ENCODE measurements at regions not wholly inside any gene's neighbourhood (a gene's known extent, or its start where the extent isn't known, plus 50 kb on each side); places are given as distances from the start of the nearest gene placed in this dataset.

DNA sequence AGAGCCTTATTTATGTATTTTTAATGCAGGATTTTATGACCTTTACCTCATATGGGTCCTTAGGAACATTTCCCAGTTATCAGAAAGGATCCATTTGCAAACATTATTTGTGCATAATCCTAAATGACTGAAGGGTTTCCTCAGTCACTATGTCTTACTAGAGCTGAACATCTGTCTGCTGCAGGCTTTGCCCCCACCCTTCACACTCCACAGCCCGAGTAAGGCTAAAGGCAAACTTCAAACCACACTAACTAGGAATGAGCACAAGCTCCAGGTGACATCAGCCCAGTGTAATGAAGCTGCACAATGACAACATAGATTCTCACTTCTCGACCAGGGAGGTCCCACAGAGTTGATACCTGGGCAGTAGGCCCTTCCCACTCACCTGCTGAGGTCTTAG, 491.3 kb upstream of the MKI67 start:
- no peak overlapping the region for H3K4me3 ChIP-seq (ENCODE audit: low read depth, low read length)
- no peak for DNase-seq (ENCODE audit: low read depth)
- TF ChIP-seq, protein P1, sequence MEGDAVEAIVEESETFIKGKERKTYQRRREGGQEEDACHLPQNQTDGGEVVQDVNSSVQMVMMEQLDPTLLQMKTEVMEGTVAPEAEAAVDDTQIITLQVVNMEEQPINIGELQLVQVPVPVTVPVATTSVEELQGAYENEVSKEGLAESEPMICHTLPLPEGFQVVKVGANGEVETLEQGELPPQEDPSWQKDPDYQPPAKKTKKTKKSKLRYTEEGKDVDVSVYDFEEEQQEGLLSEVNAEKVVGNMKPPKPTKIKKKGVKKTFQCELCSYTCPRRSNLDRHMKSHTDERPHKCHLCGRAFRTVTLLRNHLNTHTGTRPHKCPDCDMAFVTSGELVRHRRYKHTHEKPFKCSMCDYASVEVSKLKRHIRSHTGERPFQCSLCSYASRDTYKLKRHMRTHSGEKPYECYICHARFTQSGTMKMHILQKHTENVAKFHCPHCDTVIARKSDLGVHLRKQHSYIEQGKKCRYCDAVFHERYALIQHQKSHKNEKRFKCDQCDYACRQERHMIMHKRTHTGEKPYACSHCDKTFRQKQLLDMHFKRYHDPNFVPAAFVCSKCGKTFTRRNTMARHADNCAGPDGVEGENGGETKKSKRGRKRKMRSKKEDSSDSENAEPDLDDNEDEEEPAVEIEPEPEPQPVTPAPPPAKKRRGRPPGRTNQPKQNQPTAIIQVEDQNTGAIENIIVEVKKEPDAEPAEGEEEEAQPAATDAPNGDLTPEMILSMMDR (IDR thresholded peaks at IDR 0.05; ENCODE audit: insufficient read depth, low read depth, low read length, missing control alignments): no peak

DNA sequence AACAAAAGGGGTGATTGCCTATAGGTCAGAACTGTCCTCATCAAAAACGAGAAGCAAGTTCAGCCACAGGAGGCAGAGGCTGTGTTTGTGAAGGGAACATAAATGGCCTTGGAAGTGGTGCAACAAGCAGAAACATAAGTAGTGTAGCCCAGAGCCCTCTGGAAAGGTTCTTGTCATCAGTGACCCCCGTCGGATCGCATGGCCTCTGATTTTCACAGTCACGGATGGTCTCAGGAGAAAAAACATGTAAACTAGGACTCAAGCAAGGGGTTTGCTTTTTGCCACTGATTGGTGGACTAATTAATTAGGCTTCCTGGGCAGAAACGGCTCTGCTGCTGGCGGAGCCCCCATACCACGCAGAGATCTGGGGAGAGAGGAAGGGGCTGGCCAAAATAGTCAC, 496.5 kb upstream of the MKI67 start:
- TF ChIP-seq, protein P1 (IDR thresholded peaks at IDR 0.05; ENCODE audit: insufficient read depth, low read depth, low read length, missing control alignments): no peak

DNA sequence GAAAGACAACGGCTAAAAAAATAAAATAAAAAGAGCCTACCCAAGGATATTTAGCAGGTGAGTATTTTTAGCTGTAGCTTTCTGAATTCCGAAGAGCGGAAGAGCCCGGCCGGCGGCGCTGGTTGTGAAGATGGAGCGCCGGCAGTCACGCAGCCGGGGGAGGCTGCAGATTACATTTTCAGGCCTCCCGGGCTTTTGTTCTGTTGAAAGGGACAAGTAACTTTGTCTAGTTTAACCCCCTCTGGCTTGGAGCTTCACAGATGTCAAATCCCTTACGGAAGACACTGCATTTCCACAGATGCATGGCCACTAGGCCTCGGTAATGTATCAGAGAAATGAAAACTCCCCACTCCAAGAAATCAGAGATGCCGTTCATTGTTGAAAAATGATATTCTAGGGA, 497.6 kb upstream of the MKI67 start:
- DNase-seq (ENCODE audit: low read depth): no peak
- no peak overlapping the region for H3K4me3 ChIP-seq (ENCODE audit: low read depth, low read length)
- TF ChIP-seq, protein P1 (IDR thresholded peaks at IDR 0.05; ENCODE audit: insufficient read depth, low read depth, low read length, missing control alignments): no peak

More for the DNA sequence above, 496.5 kb upstream of the MKI67 start:
- DNase-seq (ENCODE audit: low read depth): no peak
- H3K4me3 ChIP-seq (ENCODE audit: low read depth, low read length): no peak overlapping the region

DNA sequence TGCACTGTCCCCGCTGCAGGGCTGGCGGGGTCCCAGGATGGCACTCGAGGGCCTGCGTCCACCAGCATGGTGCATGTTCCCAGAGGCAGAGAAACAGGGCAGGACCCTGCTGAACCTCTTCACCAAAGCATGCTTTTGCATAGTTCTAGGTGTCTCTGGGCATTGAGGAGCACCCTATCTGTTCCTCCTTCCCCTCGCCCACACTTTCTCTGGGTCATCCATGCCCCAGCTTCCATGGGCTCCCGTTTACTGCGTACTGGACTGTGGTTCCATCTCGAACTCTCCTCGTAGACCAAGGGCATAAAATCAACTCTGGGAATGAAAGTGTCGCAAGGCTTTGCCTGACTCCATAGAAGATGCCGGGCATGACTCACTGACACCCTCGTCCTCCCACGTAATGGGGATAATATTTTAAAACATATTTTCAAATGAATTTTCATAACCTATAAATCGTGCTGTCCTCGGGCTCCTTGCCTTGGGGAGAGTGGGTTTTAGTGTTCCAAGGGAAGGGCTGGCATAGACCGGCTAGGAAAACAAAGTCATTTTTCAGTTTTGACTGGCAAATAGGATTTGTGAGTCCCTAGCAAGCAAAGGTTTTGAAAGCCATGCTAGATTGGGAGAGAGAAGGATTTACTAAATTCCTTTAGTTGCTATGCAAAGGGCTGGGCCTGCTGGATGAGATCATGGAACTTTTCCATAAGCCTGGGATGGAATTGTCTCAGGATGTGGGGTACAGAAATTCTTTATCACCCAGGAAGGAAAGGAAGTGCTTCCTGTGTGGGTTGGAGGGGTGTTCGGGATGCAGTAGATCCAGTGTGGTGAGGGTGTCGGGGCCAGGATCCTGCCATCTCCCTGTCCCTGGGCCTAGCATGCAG, 498.7 kb upstream of the MKI67 start:
- DNase-seq (ENCODE audit: low read depth): no peak
- TF ChIP-seq, protein P1 (IDR thresholded peaks at IDR 0.05; ENCODE audit: insufficient read depth, low read depth, low read length, missing control alignments): no peak
- no peak overlapping the region for H3K4me3 ChIP-seq (ENCODE audit: low read depth, low read length)

DNA sequence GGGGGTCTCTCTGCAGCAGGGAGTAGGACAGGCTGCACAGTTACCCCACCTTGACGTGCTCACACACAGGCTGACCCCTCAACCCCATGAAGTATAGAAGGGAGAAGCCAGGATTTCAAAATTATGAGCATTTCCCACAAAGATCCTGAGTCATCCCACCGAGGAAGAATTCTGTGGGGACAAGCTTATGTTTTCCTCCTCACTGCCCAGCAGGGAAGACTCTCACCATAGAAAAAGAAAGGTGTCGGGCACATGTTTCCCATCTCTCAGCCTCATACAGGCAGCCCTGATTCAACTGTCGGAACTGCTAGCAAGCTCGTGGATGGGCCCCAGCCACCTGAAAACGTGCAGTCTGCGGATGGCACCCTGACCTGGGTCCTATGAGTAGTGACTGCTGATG, 499.7 kb upstream of the MKI67 start:
- H3K4me3 ChIP-seq (ENCODE audit: low read depth, low read length): no peak overlapping the region
- no peak for DNase-seq (ENCODE audit: low read depth)
- TF ChIP-seq, protein P1 (IDR thresholded peaks at IDR 0.05; ENCODE audit: insufficient read depth, low read depth, low read length, missing control alignments): no peak

DNA sequence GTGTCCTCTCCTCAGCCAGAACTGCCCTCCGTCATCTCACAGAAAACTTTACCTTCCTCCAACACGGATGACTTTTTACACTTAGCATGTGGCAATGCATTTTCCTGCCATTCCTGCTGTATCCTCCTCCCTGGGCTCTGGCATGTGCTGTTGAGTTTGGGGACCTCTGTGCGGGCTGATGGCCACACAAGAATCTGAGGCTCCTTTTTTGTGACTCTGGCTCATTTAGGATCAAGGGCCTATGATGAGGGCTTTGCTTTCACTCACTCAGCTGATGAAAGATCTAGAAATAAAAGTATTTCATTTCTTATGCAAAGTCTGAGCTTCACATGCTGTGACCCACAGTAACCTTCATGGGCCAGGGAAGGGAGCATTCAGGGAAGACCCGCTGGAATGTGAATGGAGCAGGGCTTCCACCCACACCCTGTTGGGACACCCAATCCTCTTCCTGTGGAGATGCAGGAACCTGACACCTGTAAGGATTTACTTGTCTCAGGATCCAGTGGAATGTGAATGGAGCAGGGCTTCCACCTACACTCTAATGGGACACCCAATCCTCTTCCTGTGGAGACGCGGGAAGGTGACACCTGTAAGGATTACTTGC, 500.3 kb upstream of the MKI67 start:
- DNase-seq (ENCODE audit: low read depth): no peak
- no peak overlapping the region for H3K4me3 ChIP-seq (ENCODE audit: low read depth, low read length)
- TF ChIP-seq, protein P1 (IDR thresholded peaks at IDR 0.05; ENCODE audit: insufficient read depth, low read depth, low read length, missing control alignments): no peak

All from GM12865 (cell line).